T-helper 1 cell treated with Interleukin-12 subunit alpha and Interleukin-12 subunit beta and Interleukin-4 antibody, amounts not matched to agents 30 ng/mL and 1 ng/mL, for 36 hours (primary cell): ENCODE measurements at regions not wholly inside any gene's neighbourhood (a gene's known extent, or its start where the extent isn't known, plus 50 kb on each side); places are given as distances from the start of the nearest gene placed in this dataset.
"Not testable (repeated sequence)": the region's sequence is repeated elsewhere in the genome, so short reads cannot be mapped to it uniquely, and the experiment has no call there.

Experiments
- intact Hi-C: fragments of 100-400 bp; cut with micrococcal nuclease; formaldehyde crosslinking; loops from one replicate; pipeline ENCODE4 v1.15.1; 2024

GRCh38 chr4:62717154-62717553 is 1517.0 kb downstream of the ADGRL3 start:
- intact Hi-C loops: no loop called here

DNA sequence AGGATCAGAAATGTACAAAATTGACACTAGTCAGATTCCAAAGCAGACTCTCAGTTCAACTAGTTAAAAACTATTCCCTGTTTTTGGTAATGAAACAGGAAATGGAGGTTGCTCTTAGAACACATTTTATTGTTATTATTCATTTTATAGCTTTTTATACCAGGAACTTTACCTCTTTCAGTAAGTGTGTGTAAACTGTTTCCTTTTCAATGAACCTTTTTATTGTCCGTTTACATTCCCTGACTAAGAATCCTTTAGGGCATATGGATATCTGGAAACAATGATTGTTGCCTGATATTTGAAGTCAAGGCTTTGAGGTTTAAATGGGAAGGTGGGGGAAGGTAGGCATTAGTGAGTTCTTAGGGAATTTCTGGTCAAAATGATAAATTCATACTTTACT is 1511.4 kb downstream of the ADGRL3 start:
- intact Hi-C loops: no loop called here

DNA sequence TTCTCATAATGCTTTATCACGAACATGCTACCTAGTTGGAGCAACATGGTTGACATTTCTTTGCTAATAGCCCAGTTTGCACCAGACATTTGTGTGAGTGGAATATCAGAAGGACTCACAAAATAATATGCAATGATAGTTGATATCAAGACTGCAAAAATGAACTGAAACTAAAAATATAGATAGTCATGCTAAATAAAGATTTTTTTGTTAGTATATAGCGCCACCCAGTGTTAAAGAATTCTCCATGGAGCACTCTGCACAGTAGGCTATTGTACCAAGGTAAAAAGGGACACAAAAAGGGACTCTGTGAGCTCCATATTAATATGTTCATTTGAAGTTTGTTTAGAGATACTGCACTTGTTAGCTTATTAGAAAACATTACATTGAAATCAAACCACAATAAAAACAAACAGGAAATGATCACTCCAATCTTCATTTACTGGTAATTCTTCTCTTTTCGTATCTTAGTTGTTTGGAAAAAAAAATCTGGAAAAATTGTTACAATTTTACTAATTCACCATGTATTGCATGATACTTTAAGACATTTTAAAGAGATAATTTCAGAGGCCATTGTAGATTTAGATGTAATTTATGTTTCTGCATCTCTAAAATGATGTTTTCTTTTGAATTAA is 1509.6 kb downstream of the ADGRL3 start:
- intact Hi-C loops: no loop called here

DNA sequence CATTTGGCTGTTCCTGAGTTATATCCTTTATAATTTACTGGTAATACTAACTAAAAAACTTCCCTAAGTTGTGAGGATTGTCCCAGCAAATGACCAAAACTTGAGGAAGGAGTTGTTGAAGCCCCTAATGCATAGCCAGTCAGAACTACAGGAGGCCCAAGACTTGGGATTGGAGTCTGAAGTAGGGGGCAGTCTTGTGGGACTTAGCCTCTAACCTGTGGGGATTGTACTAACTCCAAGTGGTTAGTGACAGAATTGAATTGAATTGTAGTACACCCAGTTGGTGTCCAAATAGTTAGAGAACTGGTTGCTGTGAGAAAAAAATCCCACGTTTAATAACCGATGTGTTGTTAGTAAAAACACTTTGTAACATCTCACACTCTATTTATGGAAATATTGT is 1506.3 kb downstream of the ADGRL3 start:
- intact Hi-C loops: no loop called here

GRCh38 chr4:62683799-62684566 is 1483.9 kb downstream of the ADGRL3 start:
- intact Hi-C loops: no loop called here

- intact Hi-C loops: no loop called here
Observed at GRCh38 chr4:62676962-62677361, 1476.8 kb downstream of the ADGRL3 start.

- intact Hi-C loops: no loop called here
Observed at GRCh38 chr4:62670514-62670913, 1470.4 kb downstream of the ADGRL3 start.

DNA sequence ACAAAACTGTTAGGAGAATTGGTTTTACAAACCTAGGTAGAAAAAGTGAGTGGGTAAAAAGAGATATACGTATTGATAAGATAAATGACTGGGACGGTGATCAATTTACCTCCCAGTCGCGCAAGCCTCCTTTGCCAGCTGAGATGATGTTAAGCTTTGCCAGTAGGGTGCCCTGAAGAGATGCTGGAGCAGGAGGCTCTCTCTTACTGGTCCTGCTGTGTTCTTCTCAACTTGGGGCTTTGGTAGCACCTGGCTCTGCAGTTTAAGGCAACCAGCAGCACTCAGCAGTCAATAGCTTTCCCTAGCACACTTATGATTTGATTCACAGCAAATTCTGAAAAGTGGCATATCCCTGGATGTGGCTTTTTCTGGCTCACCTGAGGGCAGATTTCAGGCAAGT is 1461.7 kb downstream of the ADGRL3 start:
- intact Hi-C loops: no loop called here

DNA sequence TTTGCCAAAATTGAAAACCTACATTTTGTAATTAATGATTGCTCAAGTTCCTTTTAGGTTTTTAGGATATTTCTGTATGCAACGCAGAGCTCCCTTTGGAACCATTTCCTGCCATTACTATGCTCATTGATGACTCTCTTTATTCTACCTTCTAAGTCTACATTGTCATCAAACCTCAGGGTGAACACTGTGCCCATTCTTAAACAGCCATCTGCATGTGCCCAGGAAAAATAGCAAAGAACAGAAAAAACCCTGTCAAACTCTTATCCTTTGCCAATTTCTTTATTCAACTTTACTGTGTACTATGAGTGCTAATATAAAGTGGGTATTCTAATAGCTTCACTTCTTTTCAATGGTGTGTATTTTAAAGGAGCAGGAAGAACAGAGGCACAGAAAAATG is 1455.9 kb downstream of the ADGRL3 start:
- intact Hi-C loops: no loop called here

GRCh38 chr4:62644372-62644771 is 1444.2 kb downstream of the ADGRL3 start:
- intact Hi-C loops: no loop called here

DNA sequence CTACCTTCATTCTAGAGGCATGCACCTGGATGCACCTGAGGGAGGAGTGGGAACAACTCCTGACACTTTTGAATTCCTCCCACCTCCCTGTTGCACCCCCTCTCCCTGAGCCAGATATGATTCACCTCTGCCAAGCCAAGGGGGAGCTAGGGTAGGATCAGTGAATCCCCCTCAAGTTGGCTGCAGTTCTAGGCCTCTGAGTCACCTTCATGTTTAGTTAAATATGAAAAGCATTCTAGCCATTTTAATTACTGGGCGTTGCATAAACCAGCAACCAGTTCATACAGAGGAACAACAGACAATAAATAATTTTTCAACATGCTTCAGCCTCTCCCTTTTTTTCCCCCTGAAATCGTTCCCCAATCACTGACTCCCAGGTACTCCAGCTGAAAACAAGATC is 1440.2 kb downstream of the ADGRL3 start:
- intact Hi-C loops: no loop called here

DNA sequence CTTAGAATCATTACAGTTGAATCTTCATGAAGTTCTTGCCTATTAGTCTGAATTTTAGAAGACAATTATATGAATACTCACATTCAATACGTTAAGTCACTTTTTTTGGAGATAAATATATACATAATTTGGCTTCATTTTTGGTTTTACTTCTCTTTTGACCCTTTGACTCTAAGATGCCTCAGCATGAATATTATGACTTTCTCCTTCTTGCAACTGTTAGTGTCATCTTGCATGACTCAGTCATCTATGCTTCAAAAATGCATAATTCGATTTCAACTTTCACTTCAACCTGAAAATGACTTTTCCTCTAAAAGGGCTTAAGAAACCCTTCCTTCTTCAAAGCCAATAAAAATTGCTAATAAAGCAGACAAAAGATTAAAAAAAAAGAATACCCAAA is 1427.5 kb downstream of the ADGRL3 start:
- intact Hi-C loops: no loop called here

GRCh38 chr4:62627141-62627540 is 1427.0 kb downstream of the ADGRL3 start:
- intact Hi-C loops: no loop called here

GRCh38 chr4:62622089-62622488 is 1422.0 kb downstream of the ADGRL3 start:
- intact Hi-C loops: no loop called here

- intact Hi-C loops: no loop called here
Observed at GRCh38 chr4:62619971-62620370, 1419.8 kb downstream of the ADGRL3 start.

DNA sequence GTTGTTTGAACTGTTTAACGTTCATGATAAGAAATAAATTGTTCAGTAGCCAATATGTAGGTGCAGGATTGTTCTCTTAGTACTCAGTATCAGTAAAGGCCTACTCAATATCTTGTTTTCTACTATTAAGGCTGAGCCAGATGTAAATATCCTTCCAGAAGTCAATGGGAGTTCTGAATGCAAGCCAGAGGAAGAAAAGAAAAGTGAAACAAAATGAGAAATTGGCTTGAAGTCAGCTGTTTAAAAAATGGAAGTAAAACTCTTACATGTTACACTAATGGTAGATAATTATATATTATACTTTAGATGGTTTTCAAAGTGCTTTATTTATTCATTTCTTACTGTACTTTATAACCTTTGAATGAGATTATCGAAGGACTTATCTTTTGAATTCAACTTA is 1417.9 kb downstream of the ADGRL3 start:
- intact Hi-C loops: no loop called here

DNA sequence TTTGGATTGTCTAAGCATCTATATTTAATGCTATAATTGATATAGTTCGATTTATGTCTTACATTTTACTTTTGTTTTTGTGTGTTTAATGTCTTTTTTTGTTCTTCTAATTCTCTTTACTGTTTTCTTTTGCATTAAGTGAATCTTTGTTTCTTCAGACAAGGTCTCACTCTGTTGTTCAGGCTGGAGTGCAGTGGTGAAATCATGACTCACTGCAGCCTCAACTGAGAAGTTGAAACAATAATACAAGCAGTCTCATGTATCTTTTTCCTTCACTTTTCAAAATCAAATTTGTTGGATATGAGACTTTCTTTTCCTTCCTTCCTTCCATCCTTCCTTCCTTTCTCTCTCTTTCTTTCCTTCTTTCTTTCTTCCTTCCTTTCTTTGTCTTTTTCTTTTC is 1401.6 kb downstream of the ADGRL3 start:
- intact Hi-C loops: no loop called here

DNA sequence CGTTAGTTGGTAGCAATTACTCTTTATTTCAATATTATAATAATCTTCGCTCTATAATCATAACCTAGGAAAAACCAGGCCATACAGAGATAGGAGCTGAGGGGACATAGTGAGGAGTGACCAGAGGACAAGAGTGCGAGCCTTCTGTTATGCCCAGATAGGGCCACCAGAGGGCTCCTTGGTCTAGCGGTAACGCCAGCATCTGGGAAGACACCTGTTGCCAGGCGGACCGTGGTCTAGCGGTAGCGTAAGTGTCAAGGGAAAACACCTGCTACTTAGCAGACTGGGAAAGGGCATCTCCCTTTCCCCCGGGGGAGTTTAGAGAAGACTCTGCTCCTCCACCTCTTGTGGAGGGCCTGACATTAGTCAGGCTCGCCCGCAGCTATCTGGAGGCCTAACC is 1395.1 kb downstream of the ADGRL3 start:
- intact Hi-C loops: not testable (repeated sequence)

GRCh38 chr4:62591756-62592155 is 1391.6 kb downstream of the ADGRL3 start:
- intact Hi-C loops: no loop called here

DNA sequence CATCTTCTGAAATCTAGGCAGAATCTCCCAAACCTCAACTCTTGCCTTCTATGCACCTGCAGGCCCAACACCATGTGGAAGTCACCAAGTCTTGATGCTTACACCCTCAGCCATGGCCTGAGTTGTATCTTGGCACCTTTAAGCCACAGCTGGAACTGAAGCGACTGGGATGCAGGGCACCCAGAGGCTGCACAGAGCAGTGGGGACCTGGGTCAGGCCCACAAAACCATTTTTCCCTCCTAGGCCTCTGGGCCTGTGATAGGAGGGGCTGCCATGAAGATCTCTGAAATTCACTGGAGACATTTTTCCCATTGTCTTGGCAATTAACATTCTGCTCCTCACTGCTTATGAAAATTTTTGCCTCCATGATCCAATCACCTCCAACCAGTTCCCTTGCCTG is 1388.5 kb downstream of the ADGRL3 start:
- intact Hi-C loops: no loop called here

DNA sequence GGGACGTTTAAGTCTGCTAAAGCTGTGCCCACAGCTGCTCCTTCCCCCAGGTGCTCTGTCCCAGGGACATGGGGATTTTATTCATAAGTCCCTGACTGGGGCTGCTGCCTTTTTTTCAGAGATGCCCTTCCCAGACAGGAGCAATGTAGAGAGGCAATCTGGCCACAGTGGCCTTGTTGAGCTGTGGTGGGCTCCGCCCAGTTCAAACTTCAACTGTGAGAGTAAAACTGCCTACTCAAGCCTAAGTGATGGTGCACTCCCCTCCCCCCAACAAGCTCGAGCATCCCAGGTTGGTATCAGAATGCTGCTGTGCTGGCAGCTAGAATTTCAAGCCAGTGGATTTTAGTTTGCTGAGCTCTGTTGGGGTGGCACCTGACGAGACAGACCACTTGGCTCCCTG is 1371.4 kb downstream of the ADGRL3 start:
- intact Hi-C loops: no loop called here

- intact Hi-C loops: no loop called here
Observed at GRCh38 chr4:62560858-62561257, 1360.7 kb downstream of the ADGRL3 start.

DNA sequence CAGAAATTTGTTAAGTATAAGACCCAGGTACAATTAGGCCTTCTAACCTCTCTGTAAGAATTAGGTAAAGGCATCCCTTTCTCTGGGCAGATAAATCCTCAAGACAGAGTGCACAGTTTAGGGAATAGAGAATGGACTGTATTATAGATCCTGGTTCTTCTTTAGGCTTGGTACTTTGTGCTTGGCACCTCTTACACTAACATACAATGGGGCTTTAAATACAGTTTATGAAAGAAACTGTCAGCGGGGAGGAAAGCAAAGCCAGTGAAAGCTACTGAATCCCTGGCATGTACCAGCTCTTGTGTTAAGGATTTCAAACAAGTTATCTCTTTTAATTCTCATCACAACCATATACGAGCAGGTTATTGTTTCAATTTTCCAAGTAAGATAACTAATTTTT is 1350.0 kb downstream of the ADGRL3 start:
- intact Hi-C loops: no loop called here
